ENCODE measurements at regions not wholly inside any gene's neighbourhood (a gene's known extent, or its start where the extent isn't known, plus 50 kb on each side); places are given as distances from the start of the nearest gene placed in this dataset.
"Not testable (repeated sequence)": the region's sequence is repeated elsewhere in the genome, so short reads cannot be mapped to it uniquely, and the experiment has no call there.

DNA sequence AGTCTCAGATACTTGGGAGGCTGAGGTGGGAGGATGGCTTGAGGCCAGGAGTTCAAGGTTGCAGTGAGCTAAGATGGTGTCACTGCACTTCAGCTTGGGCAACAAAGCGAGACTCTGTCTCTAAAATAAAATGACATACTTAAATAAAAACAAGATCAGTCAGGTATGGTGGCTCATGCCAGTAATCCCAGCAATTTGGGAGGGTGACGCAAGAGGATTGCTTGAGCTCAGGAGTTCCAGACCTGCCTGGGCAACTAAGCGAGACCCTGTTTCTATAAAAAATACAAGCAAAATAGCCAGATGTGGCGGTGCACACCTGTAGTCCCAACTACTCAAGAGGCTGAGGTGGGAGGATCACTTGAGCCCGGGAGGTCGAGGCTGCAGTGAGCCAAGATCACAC lies 149.6 kb downstream of the ZFP64 start:
- ChIA-PET CTCF (no interaction called here), POLR2A (no interaction called here)
- H3K27me3 ChIP-seq (ENCODE audit: control insufficient read depth, insufficient read depth, low read length), result no peaks in the 10 kb centered on the region
- no peak overlapping the region for H3K4me3 ChIP-seq (ENCODE audit: low read depth, low read length)
- H3K9me3 ChIP-seq (ENCODE audit: control insufficient read depth, insufficient read depth, low read length), result no peaks in the 10 kb centered on the region; the same call in 1 of the 2 replicates
- TF ChIP-seq, protein P1, sequence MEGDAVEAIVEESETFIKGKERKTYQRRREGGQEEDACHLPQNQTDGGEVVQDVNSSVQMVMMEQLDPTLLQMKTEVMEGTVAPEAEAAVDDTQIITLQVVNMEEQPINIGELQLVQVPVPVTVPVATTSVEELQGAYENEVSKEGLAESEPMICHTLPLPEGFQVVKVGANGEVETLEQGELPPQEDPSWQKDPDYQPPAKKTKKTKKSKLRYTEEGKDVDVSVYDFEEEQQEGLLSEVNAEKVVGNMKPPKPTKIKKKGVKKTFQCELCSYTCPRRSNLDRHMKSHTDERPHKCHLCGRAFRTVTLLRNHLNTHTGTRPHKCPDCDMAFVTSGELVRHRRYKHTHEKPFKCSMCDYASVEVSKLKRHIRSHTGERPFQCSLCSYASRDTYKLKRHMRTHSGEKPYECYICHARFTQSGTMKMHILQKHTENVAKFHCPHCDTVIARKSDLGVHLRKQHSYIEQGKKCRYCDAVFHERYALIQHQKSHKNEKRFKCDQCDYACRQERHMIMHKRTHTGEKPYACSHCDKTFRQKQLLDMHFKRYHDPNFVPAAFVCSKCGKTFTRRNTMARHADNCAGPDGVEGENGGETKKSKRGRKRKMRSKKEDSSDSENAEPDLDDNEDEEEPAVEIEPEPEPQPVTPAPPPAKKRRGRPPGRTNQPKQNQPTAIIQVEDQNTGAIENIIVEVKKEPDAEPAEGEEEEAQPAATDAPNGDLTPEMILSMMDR (IDR thresholded peaks at IDR 0.05; ENCODE audit: low read depth, low read length), result no peak
- DNase-seq (ENCODE audit: low read depth, low spot score), result no peak
- H3K27ac ChIP-seq (ENCODE audit: low read depth, low read length), result no peak overlapping the region

DNA sequence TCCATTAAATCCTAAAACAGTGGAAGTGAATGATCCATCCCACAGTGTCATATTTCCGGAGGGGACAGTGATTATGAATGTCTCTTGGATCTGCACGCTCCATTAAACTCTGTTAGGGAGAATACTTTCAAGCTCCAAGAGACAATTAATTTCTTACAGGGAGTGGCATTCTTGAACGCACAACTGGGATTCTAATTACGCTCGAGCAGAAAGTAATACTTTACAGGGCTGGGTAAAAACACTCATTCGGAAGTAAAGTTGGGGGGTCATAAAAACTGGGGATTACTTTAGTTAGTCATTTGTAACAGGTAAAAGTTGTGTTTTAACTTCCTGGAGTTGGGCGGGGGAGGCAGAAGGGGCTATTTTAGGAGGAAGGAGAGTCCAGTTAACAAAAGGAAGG lies 151.8 kb downstream of the ZFP64 start:
- ChIA-PET CTCF (interaction anchor here (0.6 kb wide), 1 partner anchor 75 kb away, joined by 3 read pairs; no protein-coding TSS in a partner anchor), POLR2A (no interaction called here)
- TF ChIP-seq, protein P1 (IDR thresholded peaks at IDR 0.05; ENCODE audit: low read depth, low read length), result no peak
- H3K4me3 ChIP-seq (ENCODE audit: low read depth, low read length), result no peak overlapping the region
- no peak for DNase-seq (ENCODE audit: low read depth, low spot score)
- no peak overlapping the region for H3K27ac ChIP-seq (ENCODE audit: low read depth, low read length)
- no peaks in the 10 kb centered on the region for H3K27me3 ChIP-seq (ENCODE audit: control insufficient read depth, insufficient read depth, low read length)
- H3K9me3 ChIP-seq (ENCODE audit: control insufficient read depth, insufficient read depth, low read length), result no peaks in the 10 kb centered on the region; the same call in 1 of the 2 replicates

DNA sequence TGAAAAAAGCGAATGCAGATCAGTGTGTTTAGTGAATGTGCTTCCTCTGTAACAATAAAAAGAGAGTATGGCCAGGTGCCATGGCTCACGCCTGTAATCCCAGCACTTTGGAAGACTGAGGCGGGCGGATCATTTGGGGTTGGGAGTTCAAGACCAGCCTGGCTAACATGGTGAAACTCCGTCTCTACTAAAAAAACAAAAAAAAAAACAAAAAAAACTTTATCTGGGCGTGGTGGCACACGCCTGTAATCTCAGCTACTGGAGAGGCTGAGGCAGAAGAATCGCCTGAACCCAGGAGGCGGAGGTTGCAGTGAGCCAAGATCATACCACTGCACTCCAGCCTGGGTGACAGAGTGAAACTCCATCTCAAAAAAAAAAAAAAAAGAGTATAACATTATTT lies 152.9 kb downstream of the ZFP64 start:
- DNase-seq (ENCODE audit: low read depth, low spot score); CTCF ChIA-PET; H3K27ac ChIP-seq (ENCODE audit: low read depth, low read length); H3K4me3 ChIP-seq (ENCODE audit: low read depth, low read length); POLR2A ChIA-PET; H3K9me3 ChIP-seq (ENCODE audit: control insufficient read depth, insufficient read depth, low read length); H3K27me3 ChIP-seq (ENCODE audit: control insufficient read depth, insufficient read depth, low read length): not testable (repeated sequence)

DNA sequence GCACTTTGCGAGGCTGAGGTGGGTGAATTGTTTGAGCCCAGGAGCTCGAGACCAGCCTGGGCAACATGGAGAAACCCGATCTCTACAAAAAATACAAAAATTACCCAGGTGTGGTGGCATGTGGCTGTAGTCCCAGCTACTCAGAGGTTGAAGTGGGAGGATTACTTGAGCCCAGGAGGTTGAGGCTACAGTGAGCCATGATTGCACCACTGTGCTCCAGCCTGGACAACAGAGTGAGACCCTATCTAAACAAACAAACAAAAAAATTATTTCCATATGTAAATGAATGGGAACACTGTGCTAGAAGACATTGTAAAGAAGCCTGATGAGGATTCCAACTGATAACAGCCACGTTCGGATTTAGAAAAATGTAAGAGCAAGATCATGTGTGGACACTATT lies 154.2 kb downstream of the ZFP64 start:
- TF ChIP-seq, protein P1 (IDR thresholded peaks at IDR 0.05; ENCODE audit: low read depth, low read length), result no peak
- ChIA-PET POLR2A (no interaction called here), CTCF (no interaction called here)
- no peak overlapping the region for H3K27ac ChIP-seq (ENCODE audit: low read depth, low read length)
- H3K4me3 ChIP-seq (ENCODE audit: low read depth, low read length), result no peak overlapping the region
- no peak for DNase-seq (ENCODE audit: low read depth, low spot score)
- no peaks in the 10 kb centered on the region for H3K27me3 ChIP-seq (ENCODE audit: control insufficient read depth, insufficient read depth, low read length)
- no peaks in the 10 kb centered on the region for H3K9me3 ChIP-seq (ENCODE audit: control insufficient read depth, insufficient read depth, low read length)

DNA sequence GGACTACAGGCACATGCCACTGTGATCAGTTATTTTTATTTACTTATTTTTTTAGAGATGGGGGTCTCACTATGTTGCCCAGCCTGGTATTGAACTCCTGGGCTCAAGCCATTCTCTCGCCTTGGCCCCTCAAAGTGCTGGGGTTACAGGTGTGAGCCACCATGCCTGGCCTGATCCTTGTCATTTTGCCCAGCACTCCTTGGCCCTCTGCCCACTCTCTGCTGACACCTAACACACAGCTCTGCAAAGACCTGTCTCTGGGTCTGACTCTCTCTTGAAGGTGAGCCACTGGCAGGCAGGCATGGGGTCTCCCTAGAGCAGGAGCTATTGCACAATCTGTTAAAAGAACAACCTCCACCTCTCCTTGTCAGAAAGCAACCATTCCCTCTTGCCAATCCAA lies 155.6 kb downstream of the ZFP64 start:
- Histone ChIP-seq H3K27ac (ENCODE audit: low read depth, low read length) (no peak overlapping the region), H3K4me3 (ENCODE audit: low read depth, low read length) (no peak overlapping the region), H3K9me3 (ENCODE audit: control insufficient read depth, insufficient read depth, low read length) (no peaks in the 10 kb centered on the region), H3K27me3 (ENCODE audit: control insufficient read depth, insufficient read depth, low read length) (no peaks in the 10 kb centered on the region)
- ChIA-PET CTCF (no interaction called here), POLR2A (no interaction called here)
- TF ChIP-seq, protein P1 (IDR thresholded peaks at IDR 0.05; ENCODE audit: low read depth, low read length), result no peak
- DNase-seq (ENCODE audit: low read depth, low spot score), result no peak

DNA sequence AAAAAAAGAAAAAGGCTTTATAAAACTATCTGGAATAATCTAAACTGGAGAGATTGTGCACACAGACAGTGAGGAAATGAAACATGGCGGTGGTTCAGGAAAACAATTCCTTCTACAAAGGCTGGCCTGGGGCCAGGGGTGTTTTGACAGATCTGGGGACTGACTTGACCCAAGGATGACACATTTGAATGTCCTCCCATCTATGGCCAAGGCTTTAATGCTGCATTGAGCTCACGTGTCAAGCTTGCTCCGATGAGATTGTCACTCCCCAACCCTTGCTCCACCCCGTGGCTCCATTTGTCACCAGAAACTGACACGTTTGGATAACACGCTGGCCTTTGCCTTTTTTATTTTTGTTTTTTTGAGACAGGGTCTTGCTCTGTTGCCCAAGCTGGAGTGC lies 156.1 kb downstream of the ZFP64 start:
- no peak for DNase-seq (ENCODE audit: low read depth, low spot score)
- TF ChIP-seq, protein P1 (IDR thresholded peaks at IDR 0.05; ENCODE audit: low read depth, low read length), result no peak
- ChIA-PET POLR2A (no interaction called here), CTCF (interaction anchor here (0.6 kb wide), 1 partner anchor 54 kb away, joined by 3 read pairs; no protein-coding TSS in a partner anchor)
- no peaks in the 10 kb centered on the region for H3K9me3 ChIP-seq (ENCODE audit: control insufficient read depth, insufficient read depth, low read length)
- no peak overlapping the region for H3K27ac ChIP-seq (ENCODE audit: low read depth, low read length)
- H3K27me3 ChIP-seq (ENCODE audit: control insufficient read depth, insufficient read depth, low read length), result no peaks in the 10 kb centered on the region
- H3K4me3 ChIP-seq (ENCODE audit: low read depth, low read length), result no peak overlapping the region
